SHP77 (cell line): ENCODE measurements at regions not wholly inside any gene's neighbourhood (a gene's known extent, or its start where the extent isn't known, plus 50 kb on each side); places are given as distances from the start of the nearest gene placed in this dataset.
"Not testable (repeated sequence)": the region's sequence is repeated elsewhere in the genome, so short reads cannot be mapped to it uniquely, and the experiment has no call there.

Source experiments
- DNase-seq, 2 experiments: peaks; one replicate each; lab custom pipeline; 2025; lab: John Stamatoyannopoulos, UW

- no peak for DNase-seq
These were observed 198.7 kb downstream of the TMA16 start for GRCh38 chr4:163693211-163693610.

GRCh38 chr4:163693776-163694175 is 199.3 kb downstream of the TMA16 start:
- no peak for DNase-seq

- no peak for DNase-seq
These were observed 199.9 kb downstream of the TMA16 start for GRCh38 chr4:163694385-163694784.

GRCh38 chr4:163697121-163697520 is 202.6 kb downstream of the TMA16 start:
- DNase-seq, result no peak

GRCh38 chr4:163700383-163700782 is 205.9 kb downstream of the TMA16 start:
- DNase-seq, result not testable (repeated sequence)

- DNase-seq, result peak; percentile 42 to 45
These were observed 207.4 kb downstream of the TMA16 start for GRCh38 chr4:163701916-163702315.

GRCh38 chr4:163702736-163703135 is 208.2 kb downstream of the TMA16 start:
- DNase-seq, result no peak

- DNase-seq, result no peak
These were observed 208.8 kb downstream of the TMA16 start for GRCh38 chr4:163703251-163703650.

- no peak for DNase-seq
These were observed 213.4 kb downstream of the TMA16 start for GRCh38 chr4:163707873-163708272.

- no peak for DNase-seq
These were observed 215.1 kb downstream of the TMA16 start for GRCh38 chr4:163709601-163710000.

GRCh38 chr4:163710158-163710557 is 215.7 kb downstream of the TMA16 start:
- no peak for DNase-seq

GRCh38 chr4:163724495-163724894 is 230.0 kb downstream of the TMA16 start:
- DNase-seq, result not testable (repeated sequence)

- DNase-seq, result no peak
These were observed 232.2 kb downstream of the TMA16 start for GRCh38 chr4:163726641-163727040.

- no peak for DNase-seq
These were observed 236.6 kb downstream of the TMA16 start for GRCh38 chr4:163731071-163731470.

- DNase-seq, result no peak
These were observed 238.0 kb downstream of the TMA16 start for GRCh38 chr4:163732473-163732872.

- DNase-seq, result no peak
These were observed 242.4 kb downstream of the TMA16 start for GRCh38 chr4:163736876-163737275.

- not testable (repeated sequence) for DNase-seq
These were observed 243.4 kb downstream of the TMA16 start for GRCh38 chr4:163737846-163738245.

- DNase-seq, result no peak
These were observed 244.0 kb downstream of the TMA16 start for GRCh38 chr4:163738521-163738920.

GRCh38 chr4:163744861-163745260 is 250.4 kb downstream of the TMA16 start:
- DNase-seq, result no peak

GRCh38 chr4:163747293-163747692 is 252.8 kb downstream of the TMA16 start:
- no peak for DNase-seq

GRCh38 chr4:163747886-163748285 is 253.4 kb downstream of the TMA16 start:
- DNase-seq, result no peak

GRCh38 chr4:163748449-163748848 is 254.0 kb downstream of the TMA16 start:
- peak; percentile 70 to 78 for DNase-seq

GRCh38 chr4:163755013-163755412 is 260.5 kb downstream of the TMA16 start:
- peak in 1 of 2 experiments; percentile 16 for DNase-seq

- DNase-seq, result no peak
These were observed 262.7 kb downstream of the TMA16 start for GRCh38 chr4:163757219-163757618.

- no peak for DNase-seq
These were observed 263.5 kb downstream of the TMA16 start for GRCh38 chr4:163758032-163758431.
